Suppressor macrophage (primary cell): ENCODE measurements at regions not wholly inside any gene's neighbourhood (a gene's known extent, or its start where the extent isn't known, plus 50 kb on each side); places are given as distances from the start of the nearest gene placed in this dataset.
A peak's percentile ranks its signal among the peaks of the same experiment; 100 is the strongest.

ENCODE experiments used
- DNase-seq, 4 experiments: peaks; one replicate each; pipeline ENCODE4 v3.0.0-alpha.2; 2020 to 2022

GRCh38 chr17:34098699-34099098 lies 156.4 kb upstream of the CCL2 start:
- peak in 2 of 4 experiments; percentile 2 to 3 for DNase-seq

- no peak for DNase-seq
These were observed 155.1 kb upstream of the CCL2 start for GRCh38 chr17:34099859-34100515.

GRCh38 chr17:34107019-34107418 lies 148.1 kb upstream of the CCL2 start:
- DNase-seq = no peak

- DNase-seq = no peak
These were observed 144.8 kb upstream of the CCL2 start for GRCh38 chr17:34110315-34110714.

GRCh38 chr17:34113089-34113488 lies 142.0 kb upstream of the CCL2 start:
- no peak for DNase-seq

- no peak for DNase-seq
These were observed 140.9 kb upstream of the CCL2 start for GRCh38 chr17:34114174-34114573.

GRCh38 chr17:34116306-34116705 lies 138.8 kb upstream of the CCL2 start:
- DNase-seq = no peak

- DNase-seq = no peak
These were observed 137.8 kb upstream of the CCL2 start for GRCh38 chr17:34117332-34117731.

GRCh38 chr17:34117811-34118210 lies 137.3 kb upstream of the CCL2 start:
- DNase-seq = no peak

GRCh38 chr17:34118564-34118963 lies 136.5 kb upstream of the CCL2 start:
- DNase-seq = no peak

GRCh38 chr17:34121311-34121710 lies 133.8 kb upstream of the CCL2 start:
- DNase-seq = no peak

- DNase-seq = no peak
These were observed 132.6 kb upstream of the CCL2 start for GRCh38 chr17:34122515-34122914.

- no peak for DNase-seq
These were observed 130.1 kb upstream of the CCL2 start for GRCh38 chr17:34125010-34125409.

GRCh38 chr17:34125921-34126320 lies 129.2 kb upstream of the CCL2 start:
- DNase-seq = no peak

- no peak for DNase-seq
These were observed 128.6 kb upstream of the CCL2 start for GRCh38 chr17:34126496-34126895.

- no peak for DNase-seq
These were observed 128.1 kb upstream of the CCL2 start for GRCh38 chr17:34126965-34127364.

GRCh38 chr17:34130544-34130943 lies 124.5 kb upstream of the CCL2 start:
- no peak for DNase-seq

- DNase-seq = no peak
These were observed 123.7 kb upstream of the CCL2 start for GRCh38 chr17:34131386-34131785.

- DNase-seq = no peak
These were observed 121.7 kb upstream of the CCL2 start for GRCh38 chr17:34133350-34133749.

GRCh38 chr17:34135841-34136240 lies 119.2 kb upstream of the CCL2 start:
- no peak for DNase-seq

GRCh38 chr17:34140006-34140405 lies 115.1 kb upstream of the CCL2 start:
- DNase-seq = no peak

GRCh38 chr17:34141590-34141989 lies 113.5 kb upstream of the CCL2 start:
- DNase-seq = no peak

- DNase-seq = no peak
These were observed 111.7 kb upstream of the CCL2 start for GRCh38 chr17:34143430-34143829.

GRCh38 chr17:34146440-34147043 lies 108.5 kb upstream of the CCL2 start:
- peak; percentile 24 to 57 (median 31) for DNase-seq

- DNase-seq = no peak
These were observed 104.0 kb upstream of the CCL2 start for GRCh38 chr17:34151102-34151501.
